Vagina (tissue), 2 donors: ENCODE measurements at regions not wholly inside any gene's neighbourhood (a gene's known extent, or its start where the extent isn't known, plus 50 kb on each side); places are given as distances from the start of the nearest gene placed in this dataset.
"Not testable (repeated sequence)": the region's sequence is repeated elsewhere in the genome, so short reads cannot be mapped to it uniquely, and the experiment has no call there.

Experiments used
- DNase-seq, 2 donors: peaks; one replicate each; pipeline ENCODE4 v3.0.0-alpha.2; 2017; ENCODE audit errors: extremely low spot score in 2 of 2
- H3K27ac ChIP-seq: fragments of 200-600 bp; sonication (generic); one replicate; pipeline ENCODE4 v1.5.1; 2019
- H3K27me3 ChIP-seq: fragments of 200-600 bp; sonication (generic); one replicate; pipeline ENCODE4 v1.5.1; 2019
- H3K36me3 ChIP-seq, 2 donors: fragments of 200-600 bp; sonication (generic); one replicate each; pipeline ENCODE4 v1.5.1; 2017 to 2019
- H3K4me1 ChIP-seq: fragments of 200-600 bp; sonication (generic); one replicate; pipeline ENCODE4 v1.5.1; 2019
- H3K4me3 ChIP-seq, 2 donors: fragments of 200-600 bp; sonication (generic); 1 replicate in 1 of 2; 2 replicates in 1 of 2; pipeline ENCODE4 v1.5.1; 2016 to 2019
- H3K9me3 ChIP-seq: fragments of 200-600 bp; sonication (generic); one replicate; pipeline ENCODE4 v1.5.1; 2019
- CTCF ChIP-seq, 3 experiments: fragments of 450-650 bp in 2 of 3; fragments of 200-600 bp in 1 of 3; sonication (generic) in 1 of 3; IDR thresholded peaks; one replicate each; pipeline ENCODE4 v1.5.1; 2017 to 2019; ENCODE audit warnings: antibody characterized with exemption in 3 of 3, mild to moderate bottlenecking in 2 of 3, moderate library complexity in 2 of 3
- POLR2A ChIP-seq, 2 donors: fragments of 450-650 bp; IDR thresholded peaks; one replicate each; pipeline ENCODE4 v1.6.1; 2017; ENCODE audit warnings: antibody characterized with exemption in 2 of 2, mild to moderate bottlenecking in 2 of 2, moderate library complexity in 2 of 2
- POLR2AphosphoS5 ChIP-seq, 2 donors: sonication (generic); formaldehyde crosslinking; IDR thresholded peaks; one replicate each; pipeline ENCODE4 v1.9.0; 2017; ENCODE audit warnings: antibody characterized with exemption in 2 of 2, mild to moderate bottlenecking in 2 of 2, low read depth in 1 of 2; ENCODE audit not compliant: insufficient read depth in 1 of 2
- intact Hi-C: fragments of 100-400 bp; cut with DNase I; formaldehyde crosslinking; loops from one replicate; pipeline ENCODE4 v1.15.1; 2023

DNA sequence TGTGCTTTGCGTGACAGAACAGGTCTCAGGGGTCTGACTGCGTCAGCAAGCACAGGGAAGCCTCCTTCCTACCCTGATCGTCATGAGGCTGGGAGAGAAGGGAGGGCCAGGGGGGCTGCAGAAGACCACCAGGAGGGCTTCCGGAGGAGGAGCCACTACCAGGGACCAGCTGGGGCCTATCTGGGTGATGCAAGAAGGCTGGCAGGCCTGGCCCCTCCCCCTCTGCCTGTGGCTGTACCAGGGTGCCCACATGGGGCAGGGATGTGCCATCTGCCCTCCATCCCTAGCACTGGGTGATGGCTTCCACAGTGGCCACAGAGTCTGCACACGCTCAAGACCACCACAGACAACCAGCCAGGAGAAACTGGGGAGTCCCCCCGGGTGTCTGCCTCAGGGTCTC lies 116.4 kb upstream of the NKX1-1 start:
- H3K36me3 ChIP-seq: no peaks in the 10 kb centered on the region
- TF ChIP-seq POLR2AphosphoS5 (IDR thresholded peaks at IDR 0.05; ENCODE audit: insufficient read depth in 1 of 2, low read depth in 1 of 2): no peak
- TF ChIP-seq POLR2A (IDR thresholded peaks at IDR 0.05): no peak
- no peak for TF ChIP-seq CTCF (IDR thresholded peaks at IDR 0.05)
- H3K9me3 ChIP-seq: peaks cover 3% of the 10 kb centered on the region
- intact Hi-C loops: no loop called here
- H3K27ac ChIP-seq: no peak overlapping the region
- no peak for DNase-seq
- H3K4me1 ChIP-seq: peaks cover 3% of the 10 kb centered on the region
- H3K4me3 ChIP-seq: no peak overlapping the region
- H3K27me3 ChIP-seq: no peaks in the 10 kb centered on the region

GRCh38 chr4:1521821-1522361 lies 115.6 kb upstream of the NKX1-1 start:
- Histone ChIP-seq H3K4me1 (peaks cover 3% of the 10 kb centered on the region), H3K9me3 (peaks cover 3% of the 10 kb centered on the region), H3K36me3 (no peaks in the 10 kb centered on the region), H3K27ac (peak overlapping the region; percentile 63), H3K4me3 (no peak overlapping the region), H3K27me3 (no peaks in the 10 kb centered on the region)
- no peak for DNase-seq
- intact Hi-C loops: no loop called here
- TF ChIP-seq CTCF (IDR thresholded peaks at IDR 0.05) (no peak), POLR2AphosphoS5 (IDR thresholded peaks at IDR 0.05; ENCODE audit: insufficient read depth in 1 of 2, low read depth in 1 of 2) (no peak), POLR2A (IDR thresholded peaks at IDR 0.05) (no peak)

DNA sequence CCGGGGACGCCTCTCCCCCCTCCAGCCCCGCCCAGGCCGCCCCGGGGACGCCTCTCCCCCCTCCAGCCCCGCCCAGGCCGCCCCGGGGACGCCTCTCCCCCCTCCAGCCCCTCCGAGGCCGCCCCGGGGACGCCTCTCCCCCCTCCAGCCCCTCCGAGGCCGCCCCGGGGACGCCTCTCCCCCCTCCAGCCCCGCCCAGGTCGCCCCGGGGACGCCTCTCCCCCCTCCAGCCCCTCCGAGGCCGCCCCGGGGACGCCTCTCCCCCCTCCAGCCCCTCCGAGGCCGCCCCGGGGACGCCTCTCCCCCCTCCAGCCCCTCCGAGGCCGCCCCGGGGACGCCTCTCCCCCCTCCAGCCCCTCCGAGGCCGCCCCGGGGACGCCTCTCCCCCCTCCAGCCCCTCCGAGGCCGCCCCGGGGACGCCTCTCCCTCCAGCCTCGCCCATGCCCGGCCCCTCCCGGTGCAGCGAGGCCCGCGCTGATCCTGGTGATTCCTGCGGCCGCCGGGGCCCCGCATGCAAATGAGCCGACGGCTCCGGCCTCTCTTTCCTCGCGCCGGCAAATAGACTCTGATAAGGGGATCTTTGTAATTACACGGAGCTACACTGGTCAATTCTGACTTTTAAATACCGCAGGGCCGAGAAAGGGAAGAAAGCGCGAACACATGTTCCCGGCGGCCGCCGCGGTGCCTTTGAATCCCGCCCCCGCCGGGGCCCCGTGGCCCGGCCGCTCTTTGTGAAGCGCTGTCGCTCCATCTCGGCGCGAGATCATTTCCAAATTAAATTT lies 114.7 kb upstream of the NKX1-1 start:
- H3K9me3 ChIP-seq, H3K36me3 ChIP-seq, H3K27me3 ChIP-seq, H3K4me1 ChIP-seq, intact Hi-C loops, DNase-seq: not testable (repeated sequence)
- peak overlapping the region; percentile 63 for H3K27ac ChIP-seq
- H3K4me3 ChIP-seq: peak overlapping the region; percentile 31 to 33

DNA sequence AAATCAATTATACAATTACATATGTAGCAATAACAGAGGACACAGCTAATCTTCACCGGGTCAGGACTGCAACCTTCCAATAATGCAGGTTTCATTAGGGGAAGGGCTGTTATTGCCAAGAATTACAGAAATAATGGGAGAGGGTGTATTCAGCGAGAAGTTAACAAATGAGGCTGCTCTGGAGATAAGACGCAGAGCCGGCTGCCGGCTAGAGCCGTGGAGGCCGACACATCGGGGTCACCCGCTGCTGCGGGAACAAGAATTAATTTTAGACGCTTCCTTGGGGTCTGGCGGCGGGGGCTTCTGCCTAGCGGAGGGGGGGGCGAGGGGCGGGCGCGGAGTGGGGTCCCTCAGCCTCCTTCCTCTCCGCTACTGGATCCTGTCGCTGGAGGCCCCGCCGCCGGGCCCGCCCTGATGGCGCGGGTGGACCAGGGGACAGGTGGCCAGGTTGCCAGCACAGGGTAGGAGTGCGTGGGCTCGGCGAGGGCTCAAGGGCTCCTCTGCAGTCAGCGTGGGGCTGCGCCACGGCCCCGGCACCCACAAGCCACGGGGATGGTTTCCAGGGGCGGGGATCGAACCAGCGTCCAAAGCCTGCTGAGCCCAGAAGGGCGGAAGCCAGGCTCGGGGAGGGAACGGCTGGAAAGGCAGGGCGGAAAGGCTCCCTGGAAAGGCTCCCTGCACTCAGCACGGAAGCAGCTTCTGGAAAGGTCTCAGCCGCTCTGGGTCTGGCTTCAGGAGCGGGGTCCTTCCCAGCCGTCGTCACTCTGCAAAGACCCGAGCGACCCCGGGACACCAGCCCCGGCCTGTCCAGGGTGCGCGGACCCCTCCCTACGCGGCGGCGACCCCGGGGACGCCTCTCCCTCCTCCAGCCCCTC lies 113.8 kb upstream of the NKX1-1 start:
- TF ChIP-seq POLR2A (IDR thresholded peaks at IDR 0.05) (no peak), POLR2AphosphoS5 (IDR thresholded peaks at IDR 0.05; ENCODE audit: insufficient read depth in 1 of 2, low read depth in 1 of 2) (no peak), CTCF (IDR thresholded peaks at IDR 0.05) (no peak)
- no peak for DNase-seq
- H3K27ac ChIP-seq: peak overlapping the region; percentile 55
- H3K4me3 ChIP-seq: peak overlapping the region in 1 of 2 donors; percentile 31
- no peaks in the 10 kb centered on the region for H3K9me3 ChIP-seq
- H3K36me3 ChIP-seq: no peaks in the 10 kb centered on the region
- intact Hi-C loops: no loop called here
- H3K4me1 ChIP-seq: peaks cover 3% of the 10 kb centered on the region
- no peaks in the 10 kb centered on the region for H3K27me3 ChIP-seq

DNA sequence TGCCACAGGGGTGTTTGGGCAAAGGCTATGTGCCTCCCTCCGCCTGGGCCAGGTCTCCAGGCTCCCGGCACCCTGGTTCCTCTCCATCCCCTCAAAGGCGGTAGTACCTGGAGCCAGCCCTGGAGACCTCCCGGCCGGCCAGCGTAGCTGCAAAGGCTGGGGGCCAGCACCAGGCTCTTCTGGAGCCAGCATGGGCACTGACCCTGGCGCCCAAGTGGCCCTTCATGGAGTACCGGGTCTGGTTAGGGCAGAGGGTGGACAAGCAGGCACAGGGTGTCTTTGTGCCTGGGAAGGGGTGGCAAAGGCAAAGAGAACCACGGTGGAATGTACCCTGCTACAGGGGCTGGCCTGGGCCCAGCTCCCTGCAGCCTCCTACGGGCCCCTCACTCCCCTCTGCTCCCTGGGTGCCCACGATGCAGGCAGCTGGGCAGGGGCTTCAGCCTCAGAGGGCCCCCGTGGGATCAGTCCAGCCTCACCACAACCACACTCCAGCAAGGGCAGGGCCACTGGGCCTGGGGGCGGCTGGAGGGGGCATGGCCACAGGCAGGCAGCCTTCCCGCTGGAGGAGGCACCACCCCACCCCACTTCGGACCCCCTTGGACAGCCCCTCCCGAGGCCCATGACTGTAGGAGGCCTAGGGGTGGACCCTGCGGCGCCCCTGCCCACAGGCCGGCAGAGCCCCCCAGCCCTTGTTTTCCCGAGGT lies 112.9 kb upstream of the NKX1-1 start:
- no peak for DNase-seq
- peaks cover 3% of the 10 kb centered on the region for H3K4me1 ChIP-seq
- H3K27me3 ChIP-seq: no peaks in the 10 kb centered on the region

More for the DNA sequence above, 112.9 kb upstream of the NKX1-1 start:
- intact Hi-C loops: no loop called here
- TF ChIP-seq CTCF (IDR thresholded peaks at IDR 0.05) (no peak), POLR2A (IDR thresholded peaks at IDR 0.05) (no peak), POLR2AphosphoS5 (IDR thresholded peaks at IDR 0.05; ENCODE audit: insufficient read depth in 1 of 2, low read depth in 1 of 2) (no peak)
- Histone ChIP-seq H3K9me3 (no peaks in the 10 kb centered on the region), H3K4me3 (no peak overlapping the region), H3K27ac (no peak overlapping the region), H3K36me3 (no peaks in the 10 kb centered on the region)
